Caco-2 (cell line): ENCODE measurements at regions not wholly inside any gene's neighbourhood (a gene's known extent, or its start where the extent isn't known, plus 50 kb on each side); places are given as distances from the start of the nearest gene placed in this dataset.
"Not testable (repeated sequence)": the region's sequence is repeated elsewhere in the genome, so short reads cannot be mapped to it uniquely, and the experiment has no call there.

Source experiments
- BruUV-seq: library from RNA; stranded (reverse); fragments of 400-500 nt; replicated peaks from 2 replicates; lab custom pipeline; 2021; lab: Mats Ljungman, UMichigan
- CTCF ChIA-PET: fragments of 300-600 bp; sonication (Branson Sonifier 250); formaldehyde crosslinking; loops from one replicate; lab custom pipeline; 2022; ENCODE audit warnings: antibody characterized with exemption; lab: Charles Lee
- POLR2A ChIA-PET: fragments of 300-600 bp; sonication (Branson Sonifier 250); formaldehyde crosslinking; loops from one replicate; lab custom pipeline; 2022; ENCODE audit warnings: antibody characterized with exemption; lab: Charles Lee
- DNase-seq, 2 experiments: peaks; one replicate each; pipeline versions ENCODE4 v3.0.0 to v3.0.0-alpha.2; 2020 to 2022
- H3K27me3 ChIP-seq: replicated peaks from 2 replicates; pipeline ENCODE4 v1.6.0; 2011; ENCODE audit warnings: low read length; ENCODE audit not compliant: control insufficient read depth, insufficient read depth
- H3K36me3 ChIP-seq: 2 replicates; pipeline ENCODE4 v1.5.1; 2011; ENCODE audit warnings: low read length; ENCODE audit not compliant: control insufficient read depth, insufficient read depth
- H3K4me1 ChIP-seq: fragments of 250-450 bp; sonication (Bioruptor Pico); 2 replicates; pipeline ENCODE4 v1.5.1; 2020; ENCODE audit warnings: mild to moderate bottlenecking
- H3K4me3 ChIP-seq: 2 replicates; pipeline ENCODE4 v1.5.1; 2011; ENCODE audit warnings: low read depth, mild to moderate bottlenecking, control low read depth, low read length
- H3K9me3 ChIP-seq: fragments of 250-450 bp; sonication (Bioruptor Pico); 2 replicates; pipeline ENCODE4 v1.5.1; 2020; ENCODE audit warnings: mild to moderate bottlenecking, moderate library complexity
- H3K27ac Mint-ChIP-seq: one replicate; pipeline ENCODE4 v1.8.0; 2022; ENCODE audit warnings: mixed read lengths; ENCODE audit not compliant: unreplicated experiment
- H3K27me3 Mint-ChIP-seq: one replicate; pipeline ENCODE4 v1.8.0; 2022; ENCODE audit warnings: mixed read lengths; ENCODE audit not compliant: insufficient read depth, unreplicated experiment
- H3K36me3 Mint-ChIP-seq: one replicate; pipeline ENCODE4 v1.8.0; 2022; ENCODE audit warnings: mild to moderate bottlenecking, mixed read lengths; ENCODE audit not compliant: insufficient read depth, unreplicated experiment
- H3K4me1 Mint-ChIP-seq: one replicate; pipeline ENCODE4 v1.8.0; 2022; ENCODE audit warnings: low read depth, mixed read lengths; ENCODE audit not compliant: unreplicated experiment
- H3K4me3 Mint-ChIP-seq: one replicate; pipeline ENCODE4 v1.8.0; 2022; ENCODE audit warnings: mild to moderate bottlenecking, moderate library complexity, mixed read lengths; ENCODE audit not compliant: unreplicated experiment
- H3K9me3 Mint-ChIP-seq: one replicate; pipeline ENCODE4 v1.8.0; 2022; ENCODE audit warnings: mixed read lengths; ENCODE audit not compliant: unreplicated experiment
- CTCF ChIP-seq, 2 experiments: fragments of 200-600 bp in 1 of 2; IDR thresholded peaks; 1 replicate in 1 of 2; 2 replicates in 1 of 2; pipeline versions ENCODE4 v1.5.1 to v1.8.0; 2011 to 2022; ENCODE audit warnings: antibody characterized with exemption in 1 of 2, control low read depth in 1 of 2, inconsistent platforms in 1 of 2, low read depth in 1 of 2, low read length in 1 of 2, mild to moderate bottlenecking in 1 of 2, moderate library complexity in 1 of 2; ENCODE audit not compliant: insufficient read depth in 1 of 2, severe bottlenecking in 1 of 2, unreplicated experiment in 1 of 2
- intact Hi-C: fragments of 100-400 bp; cut with micrococcal nuclease; formaldehyde crosslinking; loops from one replicate; pipeline ENCODE4 v1.10.0; 2022; ENCODE audit not compliant: unreplicated experiment

GRCh38 chrX:66988331-66988730 is 349.5 kb upstream of the EDA2R start:
- CTCF ChIA-PET: no interaction called here
- Mint-ChIP-seq H3K9me3 (no peaks in the 10 kb centered on the region), H3K4me1 (no peaks in the 10 kb centered on the region), H3K27me3 (no peaks in the 10 kb centered on the region), H3K4me3 (no peak overlapping the region), H3K36me3 (no peaks in the 10 kb centered on the region), H3K27ac (no peak overlapping the region)
- Histone ChIP-seq H3K27me3 (no peaks in the 10 kb centered on the region), H3K9me3 (no peaks in the 10 kb centered on the region), H3K36me3 (no peaks in the 10 kb centered on the region), H3K4me1 (no peaks in the 10 kb centered on the region), H3K4me3 (no peak overlapping the region)
- DNase-seq: no peak
- POLR2A ChIA-PET: no interaction called here
- BruUV-seq: no TSS peak
- intact Hi-C loops: no loop called here
- TF ChIP-seq CTCF (IDR thresholded peaks at IDR 0.05; ENCODE audit: insufficient read depth in 1 of 2, low read depth in 1 of 2, low read length in 1 of 2, severe bottlenecking in 1 of 2, unreplicated experiment in 1 of 2): no peak

- no peaks in the 10 kb centered on the region for H3K4me1 Mint-ChIP-seq
- no peaks in the 10 kb centered on the region for H3K36me3 ChIP-seq
- H3K27ac Mint-ChIP-seq: no peak overlapping the region
- no peaks in the 10 kb centered on the region for H3K9me3 ChIP-seq
- H3K9me3 Mint-ChIP-seq: peaks cover 16% of the 10 kb centered on the region
- intact Hi-C loops: no loop called here
- H3K4me3 Mint-ChIP-seq: no peak overlapping the region
- no peak for DNase-seq
- no peaks in the 10 kb centered on the region for H3K27me3 Mint-ChIP-seq
- H3K27me3 ChIP-seq: no peaks in the 10 kb centered on the region
- ChIA-PET POLR2A (no interaction called here), CTCF (no interaction called here)
- TF ChIP-seq CTCF (IDR thresholded peaks at IDR 0.05; ENCODE audit: insufficient read depth in 1 of 2, low read depth in 1 of 2, low read length in 1 of 2, severe bottlenecking in 1 of 2, unreplicated experiment in 1 of 2): no peak
- no TSS peak for BruUV-seq
- H3K36me3 Mint-ChIP-seq: no peaks in the 10 kb centered on the region
- H3K4me3 ChIP-seq: no peak overlapping the region
- no peaks in the 10 kb centered on the region for H3K4me1 ChIP-seq
These were observed 322.8 kb upstream of the EDA2R start for GRCh38 chrX:66961665-66962064.

GRCh38 chrX:66931713-66932112 is 292.8 kb upstream of the EDA2R start:
- TF ChIP-seq CTCF (IDR thresholded peaks at IDR 0.05; ENCODE audit: insufficient read depth in 1 of 2, low read depth in 1 of 2, low read length in 1 of 2, severe bottlenecking in 1 of 2, unreplicated experiment in 1 of 2): no peak
- H3K27ac Mint-ChIP-seq: no peak overlapping the region
- Histone ChIP-seq H3K27me3 (no peaks in the 10 kb centered on the region), H3K9me3 (no peaks in the 10 kb centered on the region), H3K4me3 (no peak overlapping the region), H3K36me3 (no peaks in the 10 kb centered on the region), H3K4me1 (no peaks in the 10 kb centered on the region)
- ChIA-PET POLR2A (no interaction called here), CTCF (no interaction called here)
- intact Hi-C loops: no loop called here
- H3K4me1 Mint-ChIP-seq: no peaks in the 10 kb centered on the region
- H3K27me3 Mint-ChIP-seq: no peaks in the 10 kb centered on the region
- H3K9me3 Mint-ChIP-seq: no peaks in the 10 kb centered on the region
- no peak for DNase-seq
- no peak overlapping the region for H3K4me3 Mint-ChIP-seq
- H3K36me3 Mint-ChIP-seq: no peaks in the 10 kb centered on the region
- no TSS peak for BruUV-seq

- POLR2A ChIA-PET: not testable (repeated sequence)
These were observed 291.6 kb upstream of the EDA2R start for GRCh38 chrX:66930516-66930915.

More at GRCh38 chrX:66930516-66930915, 291.6 kb upstream of the EDA2R start:
- H3K36me3 ChIP-seq, DNase-seq, H3K4me3 ChIP-seq, intact Hi-C loops, H3K9me3 ChIP-seq, H3K36me3 Mint-ChIP-seq, H3K4me3 Mint-ChIP-seq, H3K27ac Mint-ChIP-seq, H3K4me1 Mint-ChIP-seq, CTCF ChIA-PET, H3K4me1 ChIP-seq, H3K27me3 ChIP-seq, H3K9me3 Mint-ChIP-seq, BruUV-seq, H3K27me3 Mint-ChIP-seq: not testable (repeated sequence)
